GM13977 (cell line): ENCODE measurements at regions not wholly inside any gene's neighbourhood (a gene's known extent, or its start where the extent isn't known, plus 50 kb on each side); places are given as distances from the start of the nearest gene placed in this dataset.

ENCODE experiments used
- DNase-seq: peaks from one replicate; pipeline ENCODE4 v3.0.0; 2012; ENCODE audit warnings: low spot score
- CTCF ChIP-seq: IDR thresholded peaks from 2 replicates; pipeline ENCODE4 v1.5.1; 2012; ENCODE audit warnings: mild to moderate bottlenecking, control low read depth; ENCODE audit not compliant: insufficient read depth; ENCODE audit errors: extremely low read depth, missing control alignments
- in situ Hi-C: fragments of 300-500 bp; cut with MboI; formaldehyde crosslinking; loops from one replicate; pipeline ENCODE4 v1.12.0; 2022; ENCODE audit warnings: low sequenced_read_pairs, low pct_unique_long_range_greater_than_20kb, mixed read lengths, inconsistent platforms; ENCODE audit not compliant: unreplicated experiment

GRCh38 chr10:29766753-29767152 is 132.0 kb upstream of the SVIL start:
- no peak for DNase-seq
- TF ChIP-seq CTCF = no peak
- in situ Hi-C loops = no loop called here

GRCh38 chr10:29765330-29765729 is 130.6 kb upstream of the SVIL start:
- in situ Hi-C loops = no loop called here
- no peak for TF ChIP-seq CTCF
- no peak for DNase-seq

GRCh38 chr10:29763396-29763795 is 128.6 kb upstream of the SVIL start:
- no peak for DNase-seq
- no peak for TF ChIP-seq CTCF

GRCh38 chr10:29761916-29762315 is 127.1 kb upstream of the SVIL start:
- no peak for DNase-seq
- in situ Hi-C loops = no loop called here
- TF ChIP-seq CTCF = no peak

More at GRCh38 chr10:29763396-29763795, 128.6 kb upstream of the SVIL start:
- in situ Hi-C loops = no loop called here

- in situ Hi-C loops = no loop called here
- TF ChIP-seq CTCF = no peak
- no peak for DNase-seq
Measured at GRCh38 chr10:29760138-29760900, 125.5 kb upstream of the SVIL start.

- in situ Hi-C loops = no loop called here
- DNase-seq = no peak
- no peak for TF ChIP-seq CTCF
Measured at GRCh38 chr10:29757551-29758297, 123.0 kb upstream of the SVIL start.
